Upper lobe of left lung (tissue), 4 donors: ENCODE measurements at regions not wholly inside any gene's neighbourhood (a gene's known extent, or its start where the extent isn't known, plus 50 kb on each side); places are given as distances from the start of the nearest gene placed in this dataset.

ENCODE experiments used
- EP300 ChIP-seq, 4 donors: sonication (generic); formaldehyde crosslinking; IDR thresholded peaks; one replicate each; pipeline ENCODE4 v1.5.1; 2017; ENCODE audit warnings: antibody characterized with exemption in 4 of 4, control low read depth in 2 of 4
- POLR2A ChIP-seq, 4 donors: fragments of 450-650 bp; IDR thresholded peaks; one replicate each; pipeline ENCODE4 v1.5.1; 2016 to 2017; ENCODE audit warnings: antibody characterized with exemption in 4 of 4, mild to moderate bottlenecking in 2 of 4
- POLR2AphosphoS5 ChIP-seq, 2 donors: sonication (generic); formaldehyde crosslinking; IDR thresholded peaks; one replicate each; pipeline ENCODE4 v1.5.1; 2017; ENCODE audit warnings: antibody characterized with exemption in 2 of 2
- TF ChIP-seq, protein P1 (sequence below), 6 experiments: fragments of 450-650 bp in 4 of 6; fragments of 200-600 bp in 2 of 6; sonication (generic) in 2 of 6; IDR thresholded peaks; one replicate each; pipeline ENCODE4 v1.5.1; 2016 to 2019; ENCODE audit warnings: antibody characterized with exemption in 6 of 6

DNA sequence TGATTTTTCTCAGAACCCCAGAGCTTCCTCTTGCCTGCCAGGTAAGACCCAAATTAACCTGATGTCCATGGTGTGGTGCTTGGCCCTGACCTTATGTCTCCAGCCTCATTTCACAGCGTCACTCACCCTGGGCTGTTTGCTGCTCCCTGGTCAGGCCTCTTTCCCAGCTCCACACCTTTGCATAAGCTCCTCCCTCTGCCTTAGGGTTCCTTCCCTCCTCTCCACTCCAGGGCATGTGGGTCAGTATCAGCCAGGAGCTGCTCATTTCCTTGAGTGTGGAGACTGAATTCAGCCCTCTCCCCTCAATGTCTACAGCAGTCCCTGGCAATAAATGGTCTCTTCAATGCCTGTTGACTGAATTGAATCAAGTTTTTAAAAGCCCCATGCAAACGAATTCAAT, 75.6 kb upstream of the ANKRD34C start:
- TF ChIP-seq, protein P1, sequence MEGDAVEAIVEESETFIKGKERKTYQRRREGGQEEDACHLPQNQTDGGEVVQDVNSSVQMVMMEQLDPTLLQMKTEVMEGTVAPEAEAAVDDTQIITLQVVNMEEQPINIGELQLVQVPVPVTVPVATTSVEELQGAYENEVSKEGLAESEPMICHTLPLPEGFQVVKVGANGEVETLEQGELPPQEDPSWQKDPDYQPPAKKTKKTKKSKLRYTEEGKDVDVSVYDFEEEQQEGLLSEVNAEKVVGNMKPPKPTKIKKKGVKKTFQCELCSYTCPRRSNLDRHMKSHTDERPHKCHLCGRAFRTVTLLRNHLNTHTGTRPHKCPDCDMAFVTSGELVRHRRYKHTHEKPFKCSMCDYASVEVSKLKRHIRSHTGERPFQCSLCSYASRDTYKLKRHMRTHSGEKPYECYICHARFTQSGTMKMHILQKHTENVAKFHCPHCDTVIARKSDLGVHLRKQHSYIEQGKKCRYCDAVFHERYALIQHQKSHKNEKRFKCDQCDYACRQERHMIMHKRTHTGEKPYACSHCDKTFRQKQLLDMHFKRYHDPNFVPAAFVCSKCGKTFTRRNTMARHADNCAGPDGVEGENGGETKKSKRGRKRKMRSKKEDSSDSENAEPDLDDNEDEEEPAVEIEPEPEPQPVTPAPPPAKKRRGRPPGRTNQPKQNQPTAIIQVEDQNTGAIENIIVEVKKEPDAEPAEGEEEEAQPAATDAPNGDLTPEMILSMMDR (IDR thresholded peaks at IDR 0.05) = no peak
- TF ChIP-seq POLR2AphosphoS5 (IDR thresholded peaks at IDR 0.05) (no peak), EP300 (IDR thresholded peaks at IDR 0.05) (no peak), POLR2A (IDR thresholded peaks at IDR 0.05) (no peak)
